LNCAP (cell line): ENCODE measurements at regions not wholly inside any gene's neighbourhood (a gene's known extent, or its start where the extent isn't known, plus 50 kb on each side); places are given as distances from the start of the nearest gene placed in this dataset.

Source experiments
- TF ChIP-seq, protein P1 (sequence below): fragments of 450-650 bp; IDR thresholded peaks from 2 replicates; pipeline ENCODE4 v1.5.1; 2017; ENCODE audit warnings: mild to moderate bottlenecking

DNA sequence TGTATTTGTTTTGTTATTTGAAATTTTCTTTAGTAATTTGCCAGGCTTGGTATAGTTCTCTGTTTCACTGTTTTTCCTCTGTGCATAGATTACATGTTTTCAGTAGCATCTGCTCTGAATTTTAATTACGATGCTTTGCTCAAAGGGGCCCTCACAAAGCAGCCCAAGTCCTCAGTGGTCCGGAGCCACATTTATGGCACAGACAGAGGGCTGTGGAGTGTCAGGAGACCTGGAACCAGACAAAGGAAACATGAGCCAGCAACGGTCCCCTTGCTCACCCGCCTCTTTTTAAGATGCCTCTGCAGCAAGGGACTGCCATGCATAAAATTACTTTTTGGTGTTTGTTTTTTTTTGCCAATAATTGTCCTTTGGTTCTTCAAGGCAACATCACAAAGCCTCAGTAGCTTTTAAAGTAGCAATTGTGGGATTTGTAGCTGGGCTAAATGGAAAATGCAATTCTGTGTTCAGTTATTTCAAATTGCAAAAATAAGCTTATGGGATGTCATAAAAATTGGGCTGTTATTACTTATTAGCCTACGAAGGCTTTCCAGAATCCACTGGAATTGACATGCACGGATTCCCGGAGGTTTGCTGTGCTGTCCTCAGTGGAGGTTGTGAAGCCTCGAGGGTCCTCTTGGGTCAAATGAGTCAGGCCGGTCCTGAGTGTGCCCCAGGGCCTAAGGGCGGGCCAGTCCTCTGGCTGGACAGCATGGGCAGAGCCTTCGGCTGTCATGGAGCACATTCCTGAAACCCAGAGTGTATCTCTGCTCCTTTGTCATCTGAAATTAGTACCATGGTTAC lies 422.8 kb downstream of the GLRX3 start:
- TF ChIP-seq, protein P1, sequence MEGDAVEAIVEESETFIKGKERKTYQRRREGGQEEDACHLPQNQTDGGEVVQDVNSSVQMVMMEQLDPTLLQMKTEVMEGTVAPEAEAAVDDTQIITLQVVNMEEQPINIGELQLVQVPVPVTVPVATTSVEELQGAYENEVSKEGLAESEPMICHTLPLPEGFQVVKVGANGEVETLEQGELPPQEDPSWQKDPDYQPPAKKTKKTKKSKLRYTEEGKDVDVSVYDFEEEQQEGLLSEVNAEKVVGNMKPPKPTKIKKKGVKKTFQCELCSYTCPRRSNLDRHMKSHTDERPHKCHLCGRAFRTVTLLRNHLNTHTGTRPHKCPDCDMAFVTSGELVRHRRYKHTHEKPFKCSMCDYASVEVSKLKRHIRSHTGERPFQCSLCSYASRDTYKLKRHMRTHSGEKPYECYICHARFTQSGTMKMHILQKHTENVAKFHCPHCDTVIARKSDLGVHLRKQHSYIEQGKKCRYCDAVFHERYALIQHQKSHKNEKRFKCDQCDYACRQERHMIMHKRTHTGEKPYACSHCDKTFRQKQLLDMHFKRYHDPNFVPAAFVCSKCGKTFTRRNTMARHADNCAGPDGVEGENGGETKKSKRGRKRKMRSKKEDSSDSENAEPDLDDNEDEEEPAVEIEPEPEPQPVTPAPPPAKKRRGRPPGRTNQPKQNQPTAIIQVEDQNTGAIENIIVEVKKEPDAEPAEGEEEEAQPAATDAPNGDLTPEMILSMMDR, result no peak

DNA sequence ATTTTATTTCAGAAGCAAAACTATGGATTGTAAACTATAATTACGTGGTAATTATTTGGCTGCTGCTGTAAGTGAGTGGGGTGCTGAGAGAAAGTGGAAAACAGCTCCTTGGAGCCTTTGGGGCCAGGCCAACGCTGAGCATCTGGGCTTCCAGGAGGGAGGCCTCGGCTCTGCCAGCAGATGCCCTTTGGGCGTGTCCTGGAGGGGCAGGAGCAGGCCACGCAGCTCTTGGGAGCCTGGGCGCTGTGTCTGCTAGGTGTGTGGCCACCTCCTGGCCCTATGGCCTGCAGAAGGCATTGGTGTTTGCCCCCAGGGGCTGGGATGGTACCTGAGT lies 423.3 kb downstream of the GLRX3 start:
- TF ChIP-seq, protein P1, result no peak

DNA sequence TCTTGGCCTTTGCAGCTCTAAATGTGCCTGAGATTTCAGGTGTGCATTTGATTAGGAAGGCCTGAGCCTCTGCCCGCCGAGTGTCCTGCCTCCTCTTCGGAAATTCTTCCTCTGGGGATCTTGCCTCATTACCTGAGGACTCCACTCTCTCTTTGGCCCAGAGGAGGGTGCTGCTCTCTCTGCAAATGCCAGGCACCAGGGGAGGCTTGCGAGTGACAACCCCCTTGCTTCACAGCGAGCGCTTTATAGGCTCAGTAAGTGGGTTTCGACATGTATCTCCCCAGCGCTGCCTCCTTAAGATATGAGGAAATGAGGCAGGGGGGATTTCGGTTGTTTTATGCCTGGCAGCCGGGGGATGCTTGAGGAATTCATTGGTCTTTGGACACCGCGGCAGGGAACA lies 423.9 kb downstream of the GLRX3 start:
- TF ChIP-seq, protein P1, result no peak

DNA sequence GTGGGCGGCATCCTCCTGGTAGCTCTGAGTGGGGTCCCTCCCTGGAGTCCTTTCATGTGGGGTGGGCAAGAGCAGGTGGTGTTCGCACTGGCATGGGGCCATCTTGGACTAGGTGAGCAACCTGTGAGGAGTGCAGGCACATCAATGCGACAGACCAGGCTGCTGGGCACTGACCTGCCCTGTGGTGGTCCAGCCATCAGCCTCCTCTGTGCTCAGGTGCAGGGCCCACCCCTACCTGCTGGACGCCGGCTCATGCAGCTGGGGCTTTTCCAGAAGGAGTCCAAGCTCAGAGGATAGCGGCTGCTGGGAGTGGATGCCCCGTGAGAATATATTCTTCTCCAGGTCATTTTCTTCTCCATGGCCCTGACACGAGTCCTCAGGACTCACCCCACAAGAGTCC lies 424.4 kb downstream of the GLRX3 start:
- TF ChIP-seq, protein P1, result no peak

DNA sequence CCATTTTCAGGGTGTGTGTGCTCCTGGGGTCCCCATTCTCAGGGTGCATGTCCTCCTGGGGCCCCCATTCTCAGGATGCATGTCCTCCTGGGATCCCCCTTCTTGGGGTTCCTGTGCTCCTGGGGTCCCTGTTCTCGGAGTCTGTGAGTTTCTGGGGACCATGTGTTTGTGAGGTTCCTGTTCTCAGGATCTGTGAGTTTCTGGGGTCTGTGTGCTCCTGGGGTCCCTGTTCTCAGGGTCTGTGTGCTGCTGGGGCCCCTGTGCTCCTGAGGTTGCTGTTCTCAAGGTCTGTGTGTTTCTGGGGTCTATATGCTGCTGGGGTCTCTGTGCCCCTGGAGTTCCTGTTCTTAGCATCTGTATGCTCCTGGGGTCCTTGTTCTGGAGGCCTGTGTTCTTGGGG lies 425.5 kb downstream of the GLRX3 start:
- TF ChIP-seq, protein P1, result no peak

DNA sequence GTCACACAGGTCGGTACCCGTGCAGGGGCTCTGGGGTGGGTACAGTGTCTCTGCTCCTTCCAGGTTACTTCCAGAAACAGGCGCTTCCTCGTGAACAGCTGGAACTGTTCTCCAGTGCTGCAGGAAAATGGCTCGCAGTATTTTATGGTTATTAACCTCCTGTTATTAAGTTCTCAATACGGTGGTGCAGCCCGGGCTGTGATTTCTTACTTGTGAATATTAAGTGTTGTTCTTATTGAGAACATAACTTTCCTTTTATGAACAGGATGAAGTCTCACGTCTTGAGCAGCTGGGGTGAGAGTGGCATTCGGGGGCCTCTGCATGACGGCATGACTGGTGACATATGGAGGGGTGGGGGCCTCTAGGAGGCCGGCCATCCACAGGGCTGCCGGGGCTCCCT lies 430.8 kb downstream of the GLRX3 start:
- TF ChIP-seq, protein P1, result no peak

DNA sequence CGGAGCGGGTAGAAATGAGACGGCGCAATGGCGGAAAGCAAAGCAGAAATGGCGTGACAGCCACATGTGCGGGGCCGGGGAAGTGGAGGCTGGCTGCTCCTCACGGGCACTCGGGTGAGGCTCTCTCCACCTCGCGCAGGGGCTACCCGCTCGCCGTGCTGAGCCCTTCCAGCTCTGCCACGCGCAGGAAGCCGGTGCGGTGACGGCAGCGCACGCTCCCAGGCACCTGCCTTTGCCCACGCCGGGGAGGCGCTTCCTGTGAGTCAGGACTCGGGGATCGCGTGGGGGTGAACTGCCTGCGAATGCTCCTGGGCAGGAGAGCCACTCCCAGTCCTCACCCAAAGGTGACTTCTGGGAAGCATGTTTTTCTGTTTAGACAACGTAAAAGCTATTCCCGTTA lies 431.2 kb downstream of the GLRX3 start:
- TF ChIP-seq, protein P1, result no peak

DNA sequence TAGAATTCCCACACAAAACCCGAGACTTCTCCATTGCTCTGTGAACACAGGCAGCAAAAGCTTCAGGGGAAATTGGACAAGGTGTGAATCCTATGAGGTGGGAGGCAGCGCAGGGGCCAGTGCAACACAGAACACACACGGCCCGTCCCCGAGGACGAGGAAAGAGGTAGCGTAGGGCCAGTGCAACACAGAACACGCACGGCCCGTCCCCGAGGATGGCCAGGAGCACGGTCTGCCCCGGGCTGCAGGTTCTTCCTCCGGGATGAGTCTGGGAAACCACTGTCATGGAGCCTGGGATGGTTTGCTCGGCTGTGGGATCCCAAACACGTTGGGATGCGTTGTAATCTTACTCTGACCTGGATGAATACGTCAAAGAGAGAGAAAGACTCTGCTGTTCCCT lies 432.1 kb downstream of the GLRX3 start:
- TF ChIP-seq, protein P1, result no peak
